Right atrium auricular region (tissue), 2 donors: ENCODE measurements at regions not wholly inside any gene's neighbourhood (a gene's known extent, or its start where the extent isn't known, plus 50 kb on each side); places are given as distances from the start of the nearest gene placed in this dataset.

ENCODE experiments used
- DNase-seq: peaks from one replicate; pipeline ENCODE4 v3.0.0-alpha.2; 2019; ENCODE audit warnings: low spot score
- H3K27ac ChIP-seq, 2 donors: fragments of 200-600 bp; sonication (generic); 1 replicate in 1 of 2; 2 replicates in 1 of 2; pipeline ENCODE4 v1.5.1; 2016 to 2019
- H3K27me3 ChIP-seq, 2 donors: fragments of 200-600 bp; sonication (generic); one replicate each; pipeline versions ENCODE4 v1.5.1 to v1.6.0; 2017 to 2019
- H3K36me3 ChIP-seq: fragments of 200-600 bp; sonication (generic); one replicate; pipeline ENCODE4 v1.5.1; 2016
- H3K4me1 ChIP-seq, 2 donors: fragments of 200-600 bp; sonication (generic); one replicate each; pipeline versions ENCODE4 v1.5.1 to v1.6.0; 2017 to 2019
- H3K4me3 ChIP-seq, 2 donors: fragments of 200-600 bp; sonication (generic); 1 replicate in 1 of 2; 2 replicates in 1 of 2; pipeline ENCODE4 v1.5.1; 2017 to 2019; ENCODE audit warnings: mild to moderate bottlenecking in 1 of 2, moderate library complexity in 1 of 2
- H3K9me3 ChIP-seq, 2 donors: fragments of 200-600 bp; sonication (generic); one replicate each; pipeline ENCODE4 v1.5.1; 2019
- TF ChIP-seq, protein P1 (sequence below), 2 donors: fragments of 200-600 bp; sonication (generic); IDR thresholded peaks; one replicate each; pipeline ENCODE4 v1.5.1; 2019; ENCODE audit warnings: antibody characterized with exemption in 2 of 2

DNA sequence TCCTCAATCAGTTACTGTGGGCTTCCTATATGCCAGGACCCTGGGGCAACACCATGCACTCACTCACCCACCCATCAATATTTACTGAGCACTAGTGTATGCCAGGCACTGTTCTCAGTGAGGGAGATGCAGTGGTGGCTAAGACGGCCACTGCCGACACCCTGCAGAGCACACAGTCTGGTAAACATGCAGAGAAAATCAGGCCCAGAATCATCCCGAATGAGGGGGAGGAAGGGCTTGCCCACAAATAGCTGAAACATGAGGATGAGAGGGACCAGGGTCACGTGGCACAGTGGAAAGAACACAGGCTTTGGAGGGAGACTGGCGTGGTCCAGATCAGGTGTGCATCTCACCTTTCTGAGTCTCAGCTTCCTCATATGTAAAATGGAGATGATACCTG is 89.2 kb upstream of the IGSF21 start:
- Histone ChIP-seq H3K9me3 (no peaks in the 10 kb centered on the region), H3K4me3 (no peak overlapping the region), H3K27me3 (no peaks in the 10 kb centered on the region), H3K27ac (no peak overlapping the region), H3K4me1 (no peaks in the 10 kb centered on the region), H3K36me3 (no peaks in the 10 kb centered on the region)
- DNase-seq: no peak
- TF ChIP-seq, protein P1, sequence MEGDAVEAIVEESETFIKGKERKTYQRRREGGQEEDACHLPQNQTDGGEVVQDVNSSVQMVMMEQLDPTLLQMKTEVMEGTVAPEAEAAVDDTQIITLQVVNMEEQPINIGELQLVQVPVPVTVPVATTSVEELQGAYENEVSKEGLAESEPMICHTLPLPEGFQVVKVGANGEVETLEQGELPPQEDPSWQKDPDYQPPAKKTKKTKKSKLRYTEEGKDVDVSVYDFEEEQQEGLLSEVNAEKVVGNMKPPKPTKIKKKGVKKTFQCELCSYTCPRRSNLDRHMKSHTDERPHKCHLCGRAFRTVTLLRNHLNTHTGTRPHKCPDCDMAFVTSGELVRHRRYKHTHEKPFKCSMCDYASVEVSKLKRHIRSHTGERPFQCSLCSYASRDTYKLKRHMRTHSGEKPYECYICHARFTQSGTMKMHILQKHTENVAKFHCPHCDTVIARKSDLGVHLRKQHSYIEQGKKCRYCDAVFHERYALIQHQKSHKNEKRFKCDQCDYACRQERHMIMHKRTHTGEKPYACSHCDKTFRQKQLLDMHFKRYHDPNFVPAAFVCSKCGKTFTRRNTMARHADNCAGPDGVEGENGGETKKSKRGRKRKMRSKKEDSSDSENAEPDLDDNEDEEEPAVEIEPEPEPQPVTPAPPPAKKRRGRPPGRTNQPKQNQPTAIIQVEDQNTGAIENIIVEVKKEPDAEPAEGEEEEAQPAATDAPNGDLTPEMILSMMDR (IDR thresholded peaks at IDR 0.05): no peak

- H3K27me3 ChIP-seq: no peaks in the 10 kb centered on the region
- H3K36me3 ChIP-seq: no peaks in the 10 kb centered on the region
- no peak for DNase-seq
- no peaks in the 10 kb centered on the region for H3K9me3 ChIP-seq
- no peaks in the 10 kb centered on the region for H3K4me1 ChIP-seq
- no peak overlapping the region for H3K4me3 ChIP-seq
- no peak overlapping the region for H3K27ac ChIP-seq
- TF ChIP-seq, protein P1 (IDR thresholded peaks at IDR 0.05): no peak
These were observed 87.4 kb upstream of the IGSF21 start for GRCh38 chr1:18020021-18020817.

GRCh38 chr1:18021242-18021641 is 86.4 kb upstream of the IGSF21 start:
- Histone ChIP-seq H3K9me3 (no peaks in the 10 kb centered on the region), H3K4me1 (no peaks in the 10 kb centered on the region), H3K27ac (no peak overlapping the region), H3K4me3 (no peak overlapping the region), H3K27me3 (no peaks in the 10 kb centered on the region), H3K36me3 (no peaks in the 10 kb centered on the region)
- no peak for DNase-seq
- TF ChIP-seq, protein P1 (IDR thresholded peaks at IDR 0.05): no peak

DNA sequence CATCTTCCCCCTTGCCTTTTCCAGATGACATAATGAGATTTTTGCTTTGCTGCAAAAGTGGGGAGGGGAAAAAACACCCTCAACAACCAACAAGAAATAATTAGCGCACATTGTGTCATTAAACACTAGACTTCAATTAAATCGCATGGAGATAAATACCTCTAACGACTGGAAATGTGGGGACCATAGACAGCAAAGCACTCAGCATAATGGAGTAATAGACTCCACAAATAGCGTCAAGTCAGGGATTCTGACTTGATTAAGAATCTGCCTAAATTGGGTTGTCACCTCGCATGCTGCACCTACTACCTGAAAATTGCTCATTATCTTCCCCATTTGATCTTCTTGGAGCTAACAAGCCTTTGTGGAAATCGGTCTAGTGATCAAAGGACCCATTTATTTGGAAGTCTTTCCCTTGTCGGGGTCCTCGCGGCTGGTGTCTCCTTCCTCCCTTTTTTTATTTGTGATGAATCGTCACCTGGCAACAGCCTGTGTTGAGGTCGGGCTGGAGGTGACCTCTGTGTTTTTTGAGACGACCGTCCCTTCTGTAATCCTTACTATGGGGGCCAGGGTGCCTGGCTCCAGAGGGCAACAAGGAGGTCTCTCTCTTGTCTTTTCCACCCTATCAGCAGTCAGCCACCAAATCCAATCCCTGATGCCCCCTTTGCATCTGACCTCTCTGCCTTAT is 75.3 kb upstream of the IGSF21 start:
- H3K4me3 ChIP-seq: no peak overlapping the region
- no peak for DNase-seq
- TF ChIP-seq, protein P1 (IDR thresholded peaks at IDR 0.05): no peak
- H3K27ac ChIP-seq: no peak overlapping the region
- no peaks in the 10 kb centered on the region for H3K27me3 ChIP-seq
- H3K36me3 ChIP-seq: no peaks in the 10 kb centered on the region
- H3K9me3 ChIP-seq: no peaks in the 10 kb centered on the region
- no peaks in the 10 kb centered on the region for H3K4me1 ChIP-seq

GRCh38 chr1:18035145-18035544 is 72.5 kb upstream of the IGSF21 start:
- Histone ChIP-seq H3K27ac (no peak overlapping the region), H3K4me1 (no peaks in the 10 kb centered on the region), H3K27me3 (no peaks in the 10 kb centered on the region), H3K9me3 (no peaks in the 10 kb centered on the region), H3K36me3 (no peaks in the 10 kb centered on the region), H3K4me3 (no peak overlapping the region)
- TF ChIP-seq, protein P1 (IDR thresholded peaks at IDR 0.05): no peak
- no peak for DNase-seq
